GM12864 (cell line): ENCODE measurements at regions not wholly inside any gene's neighbourhood (a gene's known extent, or its start where the extent isn't known, plus 50 kb on each side); places are given as distances from the start of the nearest gene placed in this dataset.

Experiments
- DNase-seq: peaks from one replicate; pipeline ENCODE4 v3.0.0-alpha.2; 2011; ENCODE audit warnings: low read depth
- H3K4me3 ChIP-seq: 2 replicates; pipeline ENCODE4 v1.5.1; 2011; ENCODE audit warnings: mild to moderate bottlenecking, low read depth, low read length, control low read depth
- TF ChIP-seq, protein P1 (sequence below): IDR thresholded peaks from 2 replicates; pipeline ENCODE4 v1.5.1; 2011; ENCODE audit warnings: low read depth, mild to moderate bottlenecking, moderate library complexity, low read length, control low read depth, inconsistent platforms; ENCODE audit errors: missing control alignments

DNA sequence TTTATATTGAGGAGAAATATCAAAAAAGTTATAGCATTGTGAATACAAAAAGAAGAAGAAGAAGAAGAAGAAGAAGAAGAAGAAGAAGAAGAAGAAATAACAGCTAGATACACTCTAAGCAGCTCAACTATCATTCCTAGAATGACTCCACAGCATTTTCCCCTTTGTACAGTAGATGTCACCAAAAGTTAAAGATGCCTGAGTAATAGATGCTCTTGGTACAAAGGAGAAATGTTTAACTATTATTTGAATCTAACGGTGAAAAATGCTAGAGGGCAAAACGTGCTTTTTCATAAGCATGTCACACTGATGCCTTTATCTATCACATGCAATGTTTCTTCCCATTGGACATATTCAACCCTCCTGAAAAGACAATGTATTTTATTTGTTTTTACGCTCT is 178.4 kb upstream of the GPRIN3 start:
- TF ChIP-seq, protein P1, sequence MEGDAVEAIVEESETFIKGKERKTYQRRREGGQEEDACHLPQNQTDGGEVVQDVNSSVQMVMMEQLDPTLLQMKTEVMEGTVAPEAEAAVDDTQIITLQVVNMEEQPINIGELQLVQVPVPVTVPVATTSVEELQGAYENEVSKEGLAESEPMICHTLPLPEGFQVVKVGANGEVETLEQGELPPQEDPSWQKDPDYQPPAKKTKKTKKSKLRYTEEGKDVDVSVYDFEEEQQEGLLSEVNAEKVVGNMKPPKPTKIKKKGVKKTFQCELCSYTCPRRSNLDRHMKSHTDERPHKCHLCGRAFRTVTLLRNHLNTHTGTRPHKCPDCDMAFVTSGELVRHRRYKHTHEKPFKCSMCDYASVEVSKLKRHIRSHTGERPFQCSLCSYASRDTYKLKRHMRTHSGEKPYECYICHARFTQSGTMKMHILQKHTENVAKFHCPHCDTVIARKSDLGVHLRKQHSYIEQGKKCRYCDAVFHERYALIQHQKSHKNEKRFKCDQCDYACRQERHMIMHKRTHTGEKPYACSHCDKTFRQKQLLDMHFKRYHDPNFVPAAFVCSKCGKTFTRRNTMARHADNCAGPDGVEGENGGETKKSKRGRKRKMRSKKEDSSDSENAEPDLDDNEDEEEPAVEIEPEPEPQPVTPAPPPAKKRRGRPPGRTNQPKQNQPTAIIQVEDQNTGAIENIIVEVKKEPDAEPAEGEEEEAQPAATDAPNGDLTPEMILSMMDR: peak; percentile 21
- no peak for DNase-seq

DNA sequence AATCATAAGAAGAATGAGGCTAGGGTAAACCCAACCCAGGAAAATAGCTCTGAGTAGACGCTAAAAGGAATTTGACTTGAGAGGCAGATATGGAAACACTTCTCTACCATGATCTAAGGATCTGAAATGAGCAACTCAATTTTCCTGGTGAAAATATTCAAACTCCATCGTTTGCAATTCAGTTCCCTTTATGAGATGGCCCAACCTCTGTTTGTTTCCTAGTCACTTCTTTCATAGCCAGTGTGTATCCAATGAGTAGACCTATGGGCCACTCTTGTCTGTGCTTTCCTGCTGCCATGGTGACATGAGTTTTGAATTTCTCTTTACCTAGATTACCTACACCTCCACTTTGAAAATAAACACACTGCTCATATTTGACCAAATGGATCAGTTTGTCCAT is 176.2 kb upstream of the GPRIN3 start:
- TF ChIP-seq, protein P1: no peak
- no peak overlapping the region for H3K4me3 ChIP-seq
- no peak for DNase-seq

More for the DNA sequence above, 178.4 kb upstream of the GPRIN3 start:
- H3K4me3 ChIP-seq: no peak overlapping the region

GRCh38 chr4:89482926-89483595 is 175.5 kb upstream of the GPRIN3 start:
- H3K4me3 ChIP-seq: no peak overlapping the region
- TF ChIP-seq, protein P1: no peak
- no peak for DNase-seq

GRCh38 chr4:89482251-89482650 is 174.7 kb upstream of the GPRIN3 start:
- TF ChIP-seq, protein P1: peak; percentile 28
- H3K4me3 ChIP-seq: no peak overlapping the region
- DNase-seq: no peak

DNA sequence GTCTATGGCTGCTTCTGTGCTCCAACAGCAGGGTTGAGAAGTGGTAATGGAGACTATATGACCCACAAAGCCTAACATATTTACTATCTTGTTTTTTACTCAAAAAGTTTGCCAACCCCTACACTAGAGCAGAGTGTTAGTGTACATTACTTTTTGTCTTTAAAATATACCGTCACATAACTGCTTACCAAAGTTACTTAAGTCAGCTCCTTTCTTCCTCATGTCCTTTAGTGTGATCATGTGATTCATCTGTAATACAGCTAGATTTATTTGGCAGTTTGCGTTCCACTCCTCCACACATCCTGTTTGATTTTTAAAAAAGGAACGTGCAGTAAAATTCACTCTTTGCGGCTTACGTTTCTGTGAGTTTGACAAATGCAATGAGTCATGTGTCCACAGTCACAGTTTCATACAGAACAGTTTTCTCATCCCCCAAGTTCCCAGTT is 162.4 kb upstream of the GPRIN3 start:
- peak; percentile 53 for DNase-seq
- TF ChIP-seq, protein P1: no peak
- no peak overlapping the region; the same call in 1 of the 2 replicates for H3K4me3 ChIP-seq

DNA sequence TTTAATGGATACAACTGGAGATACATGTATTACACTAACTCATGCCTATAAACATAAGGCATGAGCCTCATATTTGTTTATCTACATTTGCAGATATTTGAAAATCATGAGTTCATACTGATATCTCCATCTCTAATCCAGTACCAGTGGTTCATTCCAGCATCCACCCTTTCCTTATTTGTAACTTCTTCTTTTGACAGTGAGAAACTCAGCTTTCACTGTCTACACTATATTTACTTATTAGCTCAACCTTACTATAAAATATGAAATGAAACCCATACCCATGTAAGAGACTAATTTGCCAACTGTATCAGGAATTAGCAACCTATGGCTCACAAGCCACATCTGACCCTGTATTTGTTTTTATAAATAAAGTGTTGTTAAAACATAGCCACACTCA is 161.9 kb upstream of the GPRIN3 start:
- TF ChIP-seq, protein P1: no peak
- no peak overlapping the region for H3K4me3 ChIP-seq

GRCh38 chr4:89468602-89469001 is 161.0 kb upstream of the GPRIN3 start:
- H3K4me3 ChIP-seq: no peak overlapping the region
- DNase-seq: no peak
- TF ChIP-seq, protein P1: no peak

More for the DNA sequence above, 161.9 kb upstream of the GPRIN3 start:
- DNase-seq: no peak
